ENCODE measurements at regions not wholly inside any gene's neighbourhood (a gene's known extent, or its start where the extent isn't known, plus 50 kb on each side); places are given as distances from the start of the nearest gene placed in this dataset.

GRCh38 chr3:18247139-18247695 is 177.9 kb downstream of the SATB1 start:
- TF ChIP-seq CTCF (IDR thresholded peaks at IDR 0.05; ENCODE audit: low read depth, low read length), result no peak
- no peak overlapping the region for H3K4me3 ChIP-seq (ENCODE audit: low read depth, low read length)

- no peak overlapping the region for H3K4me3 ChIP-seq (ENCODE audit: low read depth, low read length)
- TF ChIP-seq CTCF (IDR thresholded peaks at IDR 0.05; ENCODE audit: low read depth, low read length), result no peak
Observed at GRCh38 chr3:18246336-18247060, 178.6 kb downstream of the SATB1 start.

GRCh38 chr3:18245721-18246120 is 179.4 kb downstream of the SATB1 start:
- TF ChIP-seq CTCF (IDR thresholded peaks at IDR 0.05; ENCODE audit: low read depth, low read length), result no peak
- no peak overlapping the region for H3K4me3 ChIP-seq (ENCODE audit: low read depth, low read length)

- TF ChIP-seq CTCF (IDR thresholded peaks at IDR 0.05; ENCODE audit: low read depth, low read length), result no peak
- no peak overlapping the region for H3K4me3 ChIP-seq (ENCODE audit: low read depth, low read length)
Observed at GRCh38 chr3:18241837-18242236, 183.3 kb downstream of the SATB1 start.

- no peak for TF ChIP-seq CTCF (IDR thresholded peaks at IDR 0.05; ENCODE audit: low read depth, low read length)
- no peak overlapping the region for H3K4me3 ChIP-seq (ENCODE audit: low read depth, low read length)
Observed at GRCh38 chr3:18239674-18240073, 185.5 kb downstream of the SATB1 start.

- no peak overlapping the region for H3K4me3 ChIP-seq (ENCODE audit: low read depth, low read length)
- no peak for TF ChIP-seq CTCF (IDR thresholded peaks at IDR 0.05; ENCODE audit: low read depth, low read length)
Observed at GRCh38 chr3:18238746-18239331, 186.3 kb downstream of the SATB1 start.

GRCh38 chr3:18238332-18238731 is 186.8 kb downstream of the SATB1 start:
- no peak overlapping the region for H3K4me3 ChIP-seq (ENCODE audit: low read depth, low read length)
- no peak for TF ChIP-seq CTCF (IDR thresholded peaks at IDR 0.05; ENCODE audit: low read depth, low read length)

Data from WI38 (cell line).